ENCODE measurements at regions not wholly inside any gene's neighbourhood (a gene's known extent, or its start where the extent isn't known, plus 50 kb on each side); places are given as distances from the start of the nearest gene placed in this dataset.
A peak's percentile ranks its signal among the peaks of the same experiment; 100 is the strongest.

- DNase-seq, result no peak
Observed at GRCh38 chr2:144211065-144211464, 308.9 kb downstream of the ZEB2 start.

- no peak for DNase-seq
Observed at GRCh38 chr2:144210076-144210475, 309.8 kb downstream of the ZEB2 start.

DNA sequence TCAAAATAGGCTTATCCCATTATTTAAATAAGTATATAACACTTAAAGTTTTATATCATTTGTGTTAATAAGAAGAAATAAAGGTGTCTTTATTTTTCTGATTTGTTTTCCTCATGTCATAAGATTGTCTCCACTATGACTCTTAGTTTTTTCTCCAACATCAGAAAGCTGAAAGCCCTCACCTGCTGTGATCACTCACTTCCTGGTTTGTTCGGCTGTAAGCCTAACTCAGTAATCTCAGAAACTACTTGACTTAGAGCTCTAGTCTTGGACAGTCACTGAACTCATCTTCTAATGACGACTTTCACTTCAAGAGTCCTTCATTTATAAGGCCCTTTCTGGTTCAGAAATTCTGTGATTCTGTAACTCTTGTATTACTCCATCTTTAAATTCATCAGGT, 311.0 kb downstream of the ZEB2 start:
- no peak for DNase-seq

GRCh38 chr2:144206019-144206418, 313.9 kb downstream of the ZEB2 start:
- no peak for DNase-seq

GRCh38 chr2:144201868-144202468, 318.0 kb downstream of the ZEB2 start:
- no peak for DNase-seq

DNA sequence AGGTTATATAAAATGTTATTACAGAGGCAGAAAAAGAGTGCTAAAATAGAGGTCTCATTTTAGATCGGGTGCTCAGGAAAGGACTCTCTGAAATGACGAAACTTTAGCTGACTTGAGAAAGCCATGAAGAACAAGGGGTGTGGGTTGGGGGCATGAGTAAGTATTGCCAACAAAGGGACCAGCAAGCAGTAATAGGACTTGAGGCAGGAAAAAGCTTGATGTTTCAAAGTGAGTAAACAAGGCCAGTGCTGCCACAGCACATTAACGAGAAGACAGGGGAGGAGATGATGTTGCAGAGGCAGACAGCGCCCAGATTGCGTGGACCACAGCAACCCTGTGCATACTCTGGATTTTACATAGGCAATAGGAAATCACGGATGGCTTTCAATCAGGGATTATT, 318.8 kb downstream of the ZEB2 start:
- no peak for DNase-seq

DNA sequence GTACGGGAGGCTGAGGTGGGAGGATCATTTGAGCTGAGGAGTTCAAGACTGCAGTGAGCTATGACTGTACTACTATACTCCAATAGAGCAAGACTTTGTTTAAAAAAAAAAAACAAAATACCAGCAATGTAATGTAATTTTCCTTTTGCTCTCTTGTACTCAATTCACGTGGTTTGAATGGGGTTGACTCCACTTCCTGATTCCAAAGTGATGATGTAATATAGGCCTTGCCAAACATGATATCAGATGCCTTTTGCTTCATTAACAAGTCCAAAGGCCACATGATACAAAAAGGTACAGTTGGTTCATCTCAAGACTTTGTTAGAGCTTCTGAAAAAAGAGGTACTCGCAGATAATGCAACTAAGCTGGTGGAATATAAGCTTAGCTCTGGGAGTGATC, 321.8 kb downstream of the ZEB2 start:
- no peak for DNase-seq

DNA sequence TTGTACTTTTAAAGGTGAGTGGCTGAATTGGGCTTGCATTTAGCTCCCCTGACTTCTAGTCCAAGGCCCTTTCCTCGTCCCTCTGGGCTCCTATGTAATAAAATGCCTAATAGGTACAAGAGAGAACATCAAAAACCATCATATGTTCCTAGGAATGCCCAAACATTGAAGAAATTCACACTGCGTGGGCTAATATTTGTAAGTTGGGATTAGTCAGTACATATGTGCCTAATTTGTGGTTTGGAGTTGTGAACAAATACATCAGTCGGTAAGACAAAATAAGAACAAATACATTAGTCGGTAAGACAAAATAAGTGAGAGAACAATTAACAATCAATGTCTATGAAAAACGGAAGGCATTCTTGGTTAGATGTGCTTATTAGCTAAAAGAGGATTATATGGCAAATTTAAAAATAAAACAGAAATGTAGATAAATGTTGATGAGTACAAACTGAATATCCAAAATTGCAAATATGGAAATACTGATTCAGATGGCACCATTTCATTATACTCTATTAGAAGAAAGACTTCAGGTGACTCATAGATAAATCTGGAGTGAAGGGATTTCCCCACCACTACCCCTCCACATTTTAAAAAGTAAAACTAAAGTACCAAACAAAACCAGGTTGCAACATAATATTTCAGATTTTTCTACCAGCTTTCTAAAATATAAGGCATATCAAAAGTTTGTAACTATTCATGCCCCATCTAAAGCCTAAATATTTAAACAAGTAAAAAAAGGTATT, 325.4 kb downstream of the ZEB2 start:
- DNase-seq, result no peak

DNA sequence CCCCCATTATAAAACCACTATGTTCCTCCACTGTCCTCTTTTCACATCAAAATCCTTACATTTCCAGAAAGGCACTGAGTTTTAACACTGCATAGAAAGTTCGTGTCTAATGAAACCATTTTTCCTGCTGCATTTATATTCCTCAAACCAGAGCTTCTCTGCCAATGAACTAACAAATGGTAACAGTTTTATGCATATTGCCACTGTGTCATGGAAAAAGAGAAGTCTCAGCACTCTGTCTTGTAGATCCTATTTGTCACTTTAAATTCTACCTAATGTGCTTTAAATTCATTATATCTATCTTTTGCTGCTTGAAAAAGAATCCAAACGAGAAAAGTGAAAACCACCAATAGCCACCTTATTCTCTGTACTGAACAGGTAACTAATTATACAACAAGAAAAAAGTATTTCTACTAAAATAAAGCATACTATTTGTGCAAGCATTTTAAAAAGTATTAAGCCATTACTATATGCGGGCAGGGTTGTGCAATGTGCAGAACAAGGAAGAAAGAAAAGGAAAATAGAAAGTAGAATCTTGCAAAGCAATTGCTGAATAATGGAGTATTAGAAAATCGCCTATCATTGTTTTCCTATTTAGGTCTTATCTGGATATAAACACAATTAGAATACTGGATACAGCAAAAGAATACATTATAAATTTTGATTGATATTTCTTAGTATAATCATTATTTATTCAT, 328.9 kb downstream of the ZEB2 start:
- DNase-seq, result no peak

DNA sequence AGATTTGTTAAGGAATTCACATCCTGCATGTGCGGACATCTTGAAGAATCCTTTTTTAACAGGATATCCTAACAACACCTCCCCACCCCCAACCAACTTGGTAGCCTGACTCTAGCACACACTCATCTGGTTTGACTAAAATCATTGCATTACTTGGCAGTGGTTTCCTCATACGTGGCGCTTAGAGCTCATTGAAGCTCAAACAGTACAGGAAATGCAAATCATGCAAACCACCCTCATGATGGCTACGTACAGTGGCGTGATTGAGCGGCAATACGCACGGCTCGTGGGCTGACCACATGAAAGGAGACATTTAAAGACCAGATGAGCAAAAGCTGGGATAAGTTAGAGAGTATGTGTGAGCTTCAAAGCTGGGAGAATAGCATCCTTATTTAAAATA, 336.2 kb downstream of the ZEB2 start:
- DNase-seq, result no peak

GRCh38 chr2:144181001-144181400, 338.9 kb downstream of the ZEB2 start:
- DNase-seq, result no peak

GRCh38 chr2:144180131-144180530, 339.8 kb downstream of the ZEB2 start:
- DNase-seq, result no peak

- DNase-seq, result no peak
Observed at GRCh38 chr2:144170179-144170578, 349.7 kb downstream of the ZEB2 start.

DNA sequence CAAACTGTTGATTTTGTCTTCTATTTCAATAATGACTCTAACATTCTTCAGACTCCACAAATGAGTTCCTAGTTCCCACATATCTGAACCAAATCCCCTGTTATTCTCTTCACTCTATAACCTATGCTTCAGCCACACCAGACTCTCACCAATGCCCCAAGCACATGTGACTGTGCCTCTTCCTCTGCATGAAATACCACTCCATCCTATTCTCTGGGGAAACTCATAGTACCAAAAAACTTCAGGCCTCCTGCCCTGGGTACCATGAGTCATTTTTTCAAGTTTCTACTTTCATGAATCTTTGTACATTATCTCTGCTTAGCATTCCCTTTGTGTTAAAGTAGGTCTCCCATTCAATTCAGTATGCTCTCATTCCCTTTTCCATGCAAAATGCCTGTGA, 353.2 kb downstream of the ZEB2 start:
- DNase-seq, result no peak

DNA sequence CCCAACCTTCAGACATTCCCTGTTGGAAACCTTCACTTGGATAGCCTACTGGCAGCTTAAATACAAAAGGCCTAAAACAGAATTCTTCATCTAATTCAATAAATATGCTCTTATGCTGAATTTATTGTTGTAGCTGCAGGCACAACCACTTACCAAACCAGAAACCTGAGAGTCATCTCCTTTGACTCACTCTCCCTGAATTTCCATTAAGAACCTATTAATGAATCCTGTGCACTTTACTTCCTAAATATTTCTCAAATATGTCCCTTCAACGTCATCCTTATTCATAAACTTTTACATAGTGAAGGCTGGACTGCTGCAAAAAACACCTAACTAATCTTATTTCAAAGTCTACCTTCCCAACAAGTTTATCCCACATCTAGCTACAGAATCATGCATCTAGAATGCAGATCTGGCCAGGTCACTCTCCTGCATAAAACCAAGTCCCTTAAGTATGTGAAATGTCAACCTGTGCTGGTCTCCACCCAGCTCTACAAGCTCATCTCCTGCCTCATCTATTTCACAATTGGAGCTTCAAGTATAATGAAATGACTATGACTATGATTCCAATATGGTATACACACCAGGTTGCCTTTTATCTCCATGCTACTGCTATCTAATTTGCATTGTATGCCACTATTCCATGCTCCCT, 354.2 kb downstream of the ZEB2 start:
- no peak for DNase-seq

DNA sequence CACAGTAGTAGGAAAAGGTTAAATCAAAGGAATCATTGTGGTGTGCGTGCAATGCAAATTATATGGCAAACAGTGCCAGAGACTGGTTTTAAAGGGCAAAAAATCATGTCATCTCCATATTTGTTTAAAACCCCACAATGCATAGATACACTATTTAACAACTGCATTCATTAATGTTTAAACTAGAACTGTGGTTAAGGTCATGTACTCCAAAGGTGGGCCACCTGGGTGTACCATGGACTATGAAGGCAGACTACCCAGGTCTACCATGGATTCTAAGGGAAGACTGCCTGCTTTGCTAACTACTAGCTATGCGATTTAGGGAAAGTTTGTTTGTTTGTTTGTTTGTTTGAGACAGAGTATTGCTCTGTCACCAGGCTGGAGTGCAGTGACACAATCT, 356.3 kb downstream of the ZEB2 start:
- DNase-seq, result no peak

- peak; percentile 7 for DNase-seq
Observed at GRCh38 chr2:144162652-144163051, 357.3 kb downstream of the ZEB2 start.

- DNase-seq, result no peak
Observed at GRCh38 chr2:144161061-144161460, 358.9 kb downstream of the ZEB2 start.

DNA sequence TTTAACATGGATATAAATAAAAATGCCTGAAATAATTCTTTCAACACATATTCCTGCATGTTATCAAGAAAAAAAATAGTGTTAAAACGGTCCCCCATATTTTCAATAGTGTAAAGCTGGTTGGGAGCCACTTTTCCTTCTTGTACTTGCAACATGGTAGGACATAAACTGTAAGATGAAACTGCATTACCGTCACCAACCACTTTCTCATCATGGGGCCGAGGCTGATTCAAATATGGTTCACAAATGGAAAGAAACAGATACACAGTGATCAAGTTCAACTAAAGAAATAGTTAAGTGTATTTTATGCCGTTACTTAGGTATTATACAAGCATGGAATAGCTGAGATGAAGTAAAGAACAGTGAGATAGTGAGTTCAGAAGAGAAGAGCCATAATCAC, 360.7 kb downstream of the ZEB2 start:
- no peak for DNase-seq

- no peak for DNase-seq
Observed at GRCh38 chr2:144158096-144158495, 361.8 kb downstream of the ZEB2 start.

GRCh38 chr2:144156736-144157640, 362.9 kb downstream of the ZEB2 start:
- DNase-seq, result no peak

DNA sequence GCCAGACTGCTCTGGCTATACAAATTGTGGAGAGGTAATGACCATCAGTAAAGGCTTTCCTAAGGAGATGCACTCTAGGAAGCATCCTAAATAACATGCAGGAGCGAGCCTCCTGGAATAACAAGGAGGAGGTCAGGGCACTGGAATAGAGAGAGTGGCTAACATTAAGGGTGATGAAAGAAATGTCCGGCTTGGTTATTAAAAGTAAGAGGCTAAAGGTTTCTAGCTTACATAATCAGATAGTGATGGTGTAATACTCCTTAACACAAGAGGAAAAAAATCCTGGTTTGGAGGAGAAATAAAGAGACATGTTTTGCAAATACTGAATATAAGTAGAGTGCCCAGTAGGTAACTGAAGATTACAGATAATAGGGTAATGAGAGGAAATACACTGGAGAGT, 365.7 kb downstream of the ZEB2 start:
- DNase-seq, result no peak

DNA sequence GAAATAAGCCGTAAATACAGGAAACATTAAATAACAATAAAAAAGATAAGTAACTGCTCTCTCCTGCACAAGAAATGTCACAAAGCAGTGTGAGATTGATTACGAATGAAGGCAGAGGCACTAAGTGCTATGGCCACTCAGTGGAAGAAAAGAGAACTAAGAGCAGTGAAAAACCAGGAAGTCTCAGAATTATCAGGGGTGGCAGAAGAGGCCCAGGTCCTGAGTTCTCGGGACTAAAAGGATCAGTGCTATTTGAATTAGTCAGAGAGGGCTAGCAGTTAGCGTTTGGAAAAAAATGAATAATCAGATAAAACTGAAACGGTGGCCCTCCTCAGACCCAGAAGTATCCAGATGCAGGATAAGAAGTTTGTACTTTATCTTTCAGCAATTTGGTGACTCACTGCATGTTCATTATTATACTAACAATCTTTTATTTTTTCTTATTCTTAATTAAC, 367.1 kb downstream of the ZEB2 start:
- DNase-seq, result no peak
